ENCODE measurements at regions not wholly inside any gene's neighbourhood (a gene's known extent, or its start where the extent isn't known, plus 50 kb on each side); places are given as distances from the start of the nearest gene placed in this dataset.
"Not testable (repeated sequence)": the region's sequence is repeated elsewhere in the genome, so short reads cannot be mapped to it uniquely, and the experiment has no call there.

DNA sequence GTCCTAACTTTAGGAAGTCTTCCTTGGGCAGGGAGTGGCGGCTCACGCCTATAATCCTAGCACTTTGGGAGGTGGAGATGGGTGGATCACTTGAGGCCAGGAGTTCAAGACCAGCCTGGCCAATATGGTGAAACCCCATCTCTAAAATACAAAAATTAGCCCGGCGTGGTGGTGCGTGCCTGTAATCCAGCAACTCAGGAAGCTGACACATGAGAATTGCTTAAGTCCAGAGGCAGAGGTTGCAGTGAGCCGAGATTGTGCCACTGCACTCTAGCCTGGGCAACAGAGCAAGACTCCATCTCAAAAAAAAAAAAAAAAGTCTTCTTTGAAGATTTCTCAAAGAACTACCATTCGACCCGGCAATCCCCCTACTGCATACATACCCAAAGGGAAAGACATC, 50.0 kb upstream of the GPCPD1 start:
- DNase-seq; H3K27ac ChIP-seq (ENCODE audit: insufficient read depth in 1 of 2, low read depth in 1 of 2, low read length in 2 of 2, poor library complexity in 1 of 2, severe bottlenecking in 2 of 2); H3K36me3 ChIP-seq (ENCODE audit: control insufficient read depth in 4 of 4, insufficient read depth in 4 of 4, low read length in 3 of 4); H3K4me3 ChIP-seq (ENCODE audit: control insufficient read depth in 1 of 7, extremely low read depth in 1 of 7, insufficient read depth in 4 of 7, low read depth in 2 of 7, low read length in 6 of 7); POLR2A ChIA-PET; H3K27me3 ChIP-seq (replicated peaks in 2 of 5; ENCODE audit: control insufficient read depth in 4 of 5, insufficient read depth in 5 of 5, low read length in 4 of 5); H3K9me3 ChIP-seq (ENCODE audit: control extremely low read depth in 1 of 5, control insufficient read depth in 4 of 5, insufficient read depth in 2 of 5, low read depth in 1 of 5, low read length in 4 of 5): not testable (repeated sequence)
- peaks cover 7 to 33% (median 23%) of the 10 kb centered on the region in 4 experiments for H3K4me1 ChIP-seq (ENCODE audit: control extremely low read depth in 1 of 4, control insufficient read depth in 4 of 4, insufficient read depth in 4 of 4, low read length in 3 of 4)
- WGBS (ENCODE audit: insufficient coverage): 93% methylated on average over 4 of the region's 8 CpGs
- CTCF ChIA-PET: interaction anchor here (1.6 kb wide), 1 partner anchor 23 kb away, joined by 4 read pairs; no protein-coding TSS in a partner anchor

Data from common myeloid progenitor, CD34-positive (primary cell).